GM19240 (cell line): ENCODE measurements at regions not wholly inside any gene's neighbourhood (a gene's known extent, or its start where the extent isn't known, plus 50 kb on each side); places are given as distances from the start of the nearest gene placed in this dataset.

Experiments used
- DNase-seq: peaks from one replicate; pipeline ENCODE4 v3.0.0; 2011; ENCODE audit warnings: low spot score; ENCODE audit not compliant: insufficient read length

- no peak for DNase-seq
These were observed 135.6 kb upstream of the EPHA5 start for GRCh38 chr4:65805936-65806335.

DNA sequence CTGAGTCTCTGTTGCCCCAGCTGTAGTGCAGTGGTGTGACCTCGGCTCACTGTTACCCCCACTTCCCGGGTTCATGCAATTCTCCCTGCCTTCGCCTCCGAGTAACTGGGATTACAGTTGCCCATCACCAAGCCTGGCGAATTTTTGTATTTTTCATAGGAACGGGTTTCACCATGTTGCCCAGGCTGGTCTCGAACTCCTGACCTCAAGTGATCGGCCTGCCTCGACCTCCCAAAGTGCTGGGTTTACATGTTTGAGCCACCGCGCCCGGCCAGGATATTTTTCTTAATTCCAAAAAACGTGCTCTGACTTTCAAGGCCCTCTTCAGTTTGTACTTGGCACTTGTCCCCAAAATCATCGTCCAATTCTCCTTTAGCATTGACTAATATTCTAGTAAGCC is 129.2 kb upstream of the EPHA5 start:
- no peak for DNase-seq

DNA sequence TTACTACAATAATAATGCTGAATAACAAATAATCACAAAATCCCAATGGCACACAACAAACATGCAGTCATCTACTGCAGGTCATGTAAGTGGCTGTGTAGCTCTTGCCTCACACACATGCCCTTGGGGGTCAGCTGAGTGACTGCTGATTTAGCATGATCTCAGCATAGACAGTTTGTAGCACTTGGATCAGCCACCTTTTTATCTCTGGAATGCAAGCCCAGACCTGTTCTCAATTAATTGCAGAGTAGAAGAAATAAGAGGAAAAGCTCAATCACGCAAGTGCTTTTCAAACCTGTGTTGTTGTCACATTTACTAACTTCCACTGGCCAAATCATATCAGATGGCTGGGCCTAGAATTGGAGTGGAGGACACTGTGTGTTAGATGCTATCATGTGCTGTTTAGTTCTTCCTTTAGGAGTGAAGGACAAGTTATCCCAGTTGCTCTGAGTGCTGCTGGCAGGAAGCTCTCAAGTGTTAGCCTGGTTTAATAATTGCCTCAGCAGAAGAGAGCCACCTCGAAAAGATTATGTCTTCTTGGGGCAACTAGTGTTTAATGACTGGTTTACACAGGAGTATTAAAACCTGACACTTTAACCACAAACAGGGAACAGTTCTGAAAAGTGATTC is 128.3 kb upstream of the EPHA5 start:
- DNase-seq = no peak

GRCh38 chr4:65791812-65792308 is 121.6 kb upstream of the EPHA5 start:
- DNase-seq = no peak

- no peak for DNase-seq
These were observed 121.0 kb upstream of the EPHA5 start for GRCh38 chr4:65791111-65791811.

- no peak for DNase-seq
These were observed 119.5 kb upstream of the EPHA5 start for GRCh38 chr4:65789805-65790204.

DNA sequence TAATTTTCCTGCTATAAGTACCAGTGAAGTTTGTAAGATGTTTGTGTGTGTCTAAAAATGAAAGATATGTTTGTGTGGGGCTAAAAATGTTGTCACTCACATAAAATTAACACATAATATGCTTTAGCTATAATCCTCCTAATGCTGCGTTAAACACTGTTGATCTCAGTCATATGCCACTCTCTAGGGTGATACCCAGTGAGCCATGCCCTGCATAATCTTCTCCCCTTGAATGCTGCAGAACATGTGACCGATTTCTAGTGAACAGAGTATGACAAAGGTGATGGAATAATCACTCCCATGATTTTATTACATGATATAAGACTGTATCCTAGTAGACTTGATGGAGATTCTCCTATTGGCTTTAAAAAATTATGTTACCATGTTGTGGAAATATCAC is 119.1 kb upstream of the EPHA5 start:
- DNase-seq = no peak

DNA sequence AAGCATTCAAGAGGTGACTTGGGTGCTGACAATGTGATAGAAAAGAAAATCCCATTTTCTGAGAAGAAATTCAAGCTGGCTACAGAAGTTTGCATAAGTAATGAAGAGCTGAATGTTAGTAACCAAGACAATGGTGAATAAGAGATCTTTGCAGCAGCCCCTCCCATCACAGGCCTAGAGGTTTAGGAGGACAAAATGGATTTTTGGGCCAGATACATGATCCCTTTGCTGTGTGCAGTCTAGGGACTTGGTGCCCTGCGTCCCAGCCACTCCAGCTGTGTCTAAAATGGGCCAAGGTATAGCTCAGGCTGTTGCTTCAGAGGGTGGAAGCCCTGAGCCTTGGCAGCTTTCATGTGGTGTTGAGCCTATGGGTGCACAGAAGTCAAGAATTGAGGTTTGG is 107.0 kb upstream of the EPHA5 start:
- DNase-seq = no peak

DNA sequence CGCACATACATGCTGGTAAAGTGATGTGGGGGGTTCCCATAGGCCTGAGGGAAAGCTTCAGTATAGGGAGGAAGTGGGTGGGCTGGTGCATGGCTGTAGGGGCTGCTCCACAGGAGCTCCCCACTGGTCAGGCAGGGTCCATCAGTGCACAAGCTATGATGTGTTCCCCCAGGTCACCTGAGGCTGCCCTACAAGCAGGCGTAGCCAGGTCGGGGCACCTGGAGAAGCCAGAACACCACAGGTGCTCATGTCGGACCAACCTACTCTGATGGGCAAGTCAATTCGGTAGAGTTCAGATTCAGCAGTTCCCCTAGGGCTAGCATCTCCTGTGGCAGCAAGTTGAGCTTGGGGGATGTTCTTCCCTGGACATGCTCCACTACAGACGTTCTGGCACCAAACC is 103.3 kb upstream of the EPHA5 start:
- DNase-seq = no peak

GRCh38 chr4:65747386-65747785 is 77.1 kb upstream of the EPHA5 start:
- no peak for DNase-seq

DNA sequence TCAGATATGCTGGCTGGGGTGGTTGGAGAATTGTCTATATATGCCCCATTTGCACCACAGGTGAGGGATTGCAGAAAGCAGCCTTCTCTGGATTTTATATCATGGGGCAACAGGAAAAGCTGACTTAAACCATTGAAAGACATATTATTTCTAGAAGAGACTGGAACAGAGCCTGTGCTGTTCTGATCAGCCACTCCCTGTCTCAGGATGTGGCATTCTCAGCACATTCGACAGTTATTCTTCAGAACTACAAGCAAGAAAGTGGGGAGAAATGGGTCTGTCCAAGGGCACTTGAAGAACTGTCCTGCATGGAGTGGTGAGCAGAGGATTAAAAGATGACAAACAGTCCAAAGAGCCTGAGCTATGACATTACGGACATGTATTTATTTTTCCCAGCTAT is 67.8 kb upstream of the EPHA5 start:
- DNase-seq = no peak

- no peak for DNase-seq
These were observed 67.4 kb upstream of the EPHA5 start for GRCh38 chr4:65737672-65738071.

GRCh38 chr4:65724973-65725372 is 54.7 kb upstream of the EPHA5 start:
- no peak for DNase-seq
